ELF-1 (cell line): ENCODE measurements at regions not wholly inside any gene's neighbourhood (a gene's known extent, or its start where the extent isn't known, plus 50 kb on each side); places are given as distances from the start of the nearest gene placed in this dataset.

Experiments
- DNase-seq: peaks from one replicate; pipeline ENCODE4 v3.0.0-alpha.2; 2016; ENCODE audit warnings: low read depth, low spot score

DNA sequence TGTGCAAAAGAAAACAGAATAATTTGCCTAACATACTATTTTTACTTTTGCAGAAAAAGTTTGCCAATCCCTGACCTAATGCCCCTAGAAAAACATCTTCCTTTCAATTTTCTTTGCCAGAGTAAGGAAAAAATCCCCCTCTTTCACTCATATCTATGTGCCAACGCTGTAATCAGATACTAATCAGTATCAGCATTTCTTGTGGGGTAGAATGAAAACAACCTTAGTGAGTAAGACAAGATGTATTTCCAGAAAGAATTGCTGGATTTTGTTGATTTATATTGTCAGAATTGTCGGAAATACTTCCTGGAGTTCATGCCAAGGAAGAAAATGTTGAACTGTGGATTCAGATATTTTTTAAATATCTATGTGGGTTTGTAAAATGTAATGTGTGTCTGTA lies 1893.8 kb downstream of the NCAM2 start:
- no peak for DNase-seq

DNA sequence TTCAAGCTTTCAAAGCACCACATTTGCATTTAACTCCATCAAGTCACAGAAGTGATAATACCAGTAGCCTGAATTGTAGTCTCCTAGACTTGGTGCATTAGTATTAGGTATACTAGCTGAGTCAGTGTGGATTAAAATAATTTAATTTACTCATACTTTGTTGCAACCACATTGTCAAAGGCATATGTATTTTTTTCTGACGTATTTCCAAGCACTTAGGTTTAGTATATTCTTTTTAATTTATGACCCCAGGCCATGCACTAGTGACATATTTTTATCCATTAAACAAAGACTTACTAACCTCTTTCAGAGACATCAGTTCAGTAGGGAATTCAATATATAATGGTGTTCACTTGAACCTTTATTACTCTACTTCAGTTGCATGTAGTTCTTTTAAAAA lies 1894.5 kb downstream of the NCAM2 start:
- DNase-seq, result no peak

DNA sequence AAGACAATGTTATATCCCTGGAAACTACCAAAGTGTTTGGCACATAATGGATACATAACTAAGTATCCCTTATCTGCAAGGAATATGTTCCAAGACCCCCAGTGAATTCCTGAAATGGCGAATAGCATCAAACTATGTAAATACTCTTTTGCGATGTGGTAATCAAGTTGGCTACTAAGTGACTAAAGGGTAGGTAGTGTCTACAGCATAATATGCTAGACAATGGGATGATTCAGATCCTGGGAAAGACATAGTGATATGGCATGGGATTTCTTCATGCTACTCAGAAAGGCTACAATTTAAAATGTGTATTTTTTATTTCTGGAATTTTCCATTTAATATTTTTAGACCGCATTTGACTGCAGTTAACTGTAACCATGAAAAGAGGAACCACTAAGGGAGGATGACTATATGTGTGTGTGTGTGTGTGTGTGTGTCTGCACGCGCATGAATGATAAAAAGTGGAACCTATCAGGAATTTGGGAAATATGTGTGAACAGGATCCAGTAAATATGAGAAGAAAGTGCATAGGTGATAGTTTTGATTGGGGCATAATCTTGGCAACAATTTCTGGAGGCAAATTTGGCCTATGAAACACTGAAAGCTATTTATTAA lies 1899.9 kb downstream of the NCAM2 start:
- DNase-seq, result no peak

DNA sequence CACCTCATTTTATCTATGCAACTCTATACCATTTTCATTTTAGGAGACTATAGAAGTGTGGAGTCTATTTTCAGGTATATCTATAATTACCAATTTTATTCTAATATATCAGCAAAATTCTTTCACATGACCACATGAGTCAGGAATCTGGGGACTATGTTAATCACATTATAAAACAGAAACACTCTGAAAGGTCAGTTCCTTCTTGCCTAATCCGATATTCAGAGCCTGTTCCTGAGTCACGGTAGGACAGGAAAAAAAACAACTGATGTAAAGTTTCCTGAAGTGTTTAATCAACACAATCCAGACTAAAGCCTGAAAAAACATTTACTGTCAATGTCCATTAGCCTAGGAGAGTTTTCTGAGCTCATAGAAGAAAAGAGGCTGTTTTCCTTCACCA lies 1902.3 kb downstream of the NCAM2 start:
- no peak for DNase-seq

DNA sequence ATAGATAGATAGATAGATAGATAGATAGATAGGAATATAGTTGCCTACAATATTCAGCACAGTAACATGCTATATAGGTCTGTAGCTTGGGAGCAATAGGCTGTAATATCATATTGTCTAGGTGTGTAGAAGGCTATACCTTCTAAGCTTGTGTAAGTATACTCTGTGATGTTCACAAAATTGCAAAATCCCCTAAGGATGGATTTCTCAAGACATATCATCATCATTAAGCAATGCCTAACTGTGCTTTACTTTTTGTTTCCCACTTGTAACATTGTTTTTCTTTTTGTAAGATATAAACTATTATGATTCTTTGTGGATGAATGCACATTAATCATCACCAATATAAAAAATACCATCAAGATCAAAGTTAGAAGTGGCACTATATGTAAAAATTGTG lies 1905.6 kb downstream of the NCAM2 start:
- DNase-seq, result no peak

DNA sequence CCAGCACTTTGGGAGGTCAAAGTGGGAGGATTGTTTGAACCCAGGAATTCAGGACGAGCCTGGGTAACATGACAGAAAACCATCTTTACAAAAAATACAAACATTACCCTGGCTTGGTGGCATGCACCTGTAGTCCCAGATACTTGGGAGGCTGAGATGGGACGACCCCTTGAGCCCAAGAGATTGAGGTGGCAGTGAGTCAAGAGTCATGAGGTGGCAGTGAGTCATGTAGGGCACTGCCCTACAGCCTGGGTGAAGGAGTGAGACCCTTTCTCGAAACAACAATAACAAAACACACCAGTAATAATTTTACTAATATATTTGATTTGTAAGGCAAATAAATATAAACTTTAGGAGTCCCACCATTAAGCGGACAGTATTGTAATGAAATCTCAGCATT lies 1906.2 kb downstream of the NCAM2 start:
- no peak for DNase-seq

DNA sequence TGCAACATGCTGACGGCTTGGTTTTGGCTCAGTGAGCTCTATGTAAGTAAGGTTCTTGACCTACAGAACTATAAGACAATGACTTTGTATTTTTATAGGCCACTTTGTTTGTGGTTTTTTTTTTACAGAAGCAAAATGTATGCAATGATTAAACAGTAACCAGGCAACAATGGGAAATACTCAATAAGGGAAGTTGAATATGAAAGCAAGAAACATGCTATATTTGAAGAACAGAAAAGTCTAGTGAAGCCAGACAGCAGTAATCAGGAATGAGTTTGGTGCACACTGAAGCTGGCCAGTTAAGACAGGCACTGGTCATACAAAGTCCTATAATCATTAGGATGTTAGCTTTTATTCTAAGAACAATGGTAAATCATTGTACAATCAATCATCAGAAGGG lies 1926.8 kb downstream of the NCAM2 start:
- no peak for DNase-seq

DNA sequence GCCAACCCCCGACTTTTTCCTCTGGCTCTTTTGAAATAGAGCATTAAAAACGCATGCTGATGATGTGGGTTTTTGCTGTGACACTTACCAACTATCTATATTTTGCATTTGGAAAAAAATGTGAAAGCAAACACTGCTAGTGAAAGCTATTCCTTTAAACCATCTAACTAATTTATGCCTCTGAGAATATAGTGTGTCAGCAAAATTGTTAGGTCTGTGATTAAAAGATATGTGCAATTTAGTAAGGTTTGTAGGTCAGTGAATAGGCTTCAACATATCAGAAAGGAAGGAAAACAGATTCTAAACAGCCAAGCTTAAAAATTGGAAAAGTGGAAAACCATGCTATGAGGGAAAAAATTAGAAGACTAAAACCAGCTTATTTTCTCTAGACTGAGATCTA lies 1929.3 kb downstream of the NCAM2 start:
- no peak for DNase-seq

DNA sequence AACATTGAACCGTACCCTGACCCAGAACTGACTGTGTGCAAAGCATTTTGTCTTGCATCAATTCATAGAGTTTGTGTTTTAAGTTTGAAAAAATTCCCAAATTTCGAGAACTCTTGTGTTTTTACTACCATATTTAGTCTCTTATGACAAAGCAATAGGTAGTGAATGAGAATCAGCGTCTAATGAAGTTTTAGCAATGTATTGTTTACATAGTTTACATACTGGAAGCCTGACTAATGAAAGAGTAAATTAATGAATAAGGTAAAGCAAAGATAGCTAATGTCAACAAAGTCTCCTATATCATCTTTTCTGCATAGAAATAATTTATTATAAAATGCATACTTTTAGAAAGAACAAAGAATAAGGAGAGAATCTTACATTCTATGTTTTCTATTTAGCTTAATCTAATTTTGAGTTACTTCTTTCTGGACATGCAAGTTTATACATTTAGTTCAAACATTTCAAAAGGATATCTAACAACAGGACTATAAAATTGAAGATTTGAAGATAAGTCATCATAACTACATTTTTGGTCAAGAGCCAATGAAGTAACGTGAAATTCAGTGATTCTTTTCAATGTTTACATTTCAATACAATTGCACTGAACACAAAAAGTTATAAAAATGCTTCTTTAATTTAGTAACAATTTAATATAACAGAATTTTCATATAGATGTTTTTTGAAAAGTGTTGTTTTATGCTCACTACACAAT lies 1943.7 kb downstream of the NCAM2 start:
- DNase-seq, result no peak

DNA sequence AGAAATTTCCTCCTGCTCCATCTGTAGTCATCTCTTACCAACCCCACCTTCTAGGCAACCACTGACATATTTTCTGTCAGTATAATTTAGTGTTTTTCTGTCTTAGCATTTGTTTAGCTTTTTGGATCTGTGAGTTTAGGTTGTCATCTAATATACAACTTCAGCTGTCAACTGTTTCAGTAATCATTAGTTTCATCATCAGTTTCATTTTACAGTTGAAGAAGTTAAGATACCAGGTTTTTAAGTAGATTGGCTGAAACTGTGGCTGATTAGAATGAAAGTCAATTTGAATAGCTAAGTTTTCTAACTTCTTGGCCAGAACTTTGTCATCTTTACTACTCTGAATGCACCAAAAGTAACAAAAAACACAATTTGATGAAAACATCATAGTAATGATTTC lies 1957.3 kb downstream of the NCAM2 start:
- DNase-seq, result no peak

DNA sequence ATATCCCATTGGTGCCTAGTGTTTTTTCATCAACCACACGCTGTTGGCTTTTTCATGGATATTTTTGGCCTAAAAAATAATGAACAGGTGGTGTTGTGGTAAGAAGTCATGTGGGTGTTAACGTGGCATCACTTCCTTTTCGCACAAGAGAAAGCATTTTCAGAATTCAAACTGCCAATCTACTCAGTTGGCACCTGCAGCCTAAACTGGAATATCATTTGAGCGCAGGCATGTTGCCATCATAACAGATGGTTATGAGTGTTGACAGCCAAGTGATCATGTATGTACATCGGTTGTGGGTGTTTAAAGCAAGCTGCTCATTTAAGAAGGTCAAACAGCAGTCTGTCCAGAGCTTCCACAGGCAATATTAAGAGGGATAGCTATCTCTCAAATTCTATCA lies 1963.0 kb downstream of the NCAM2 start:
- DNase-seq, result no peak

DNA sequence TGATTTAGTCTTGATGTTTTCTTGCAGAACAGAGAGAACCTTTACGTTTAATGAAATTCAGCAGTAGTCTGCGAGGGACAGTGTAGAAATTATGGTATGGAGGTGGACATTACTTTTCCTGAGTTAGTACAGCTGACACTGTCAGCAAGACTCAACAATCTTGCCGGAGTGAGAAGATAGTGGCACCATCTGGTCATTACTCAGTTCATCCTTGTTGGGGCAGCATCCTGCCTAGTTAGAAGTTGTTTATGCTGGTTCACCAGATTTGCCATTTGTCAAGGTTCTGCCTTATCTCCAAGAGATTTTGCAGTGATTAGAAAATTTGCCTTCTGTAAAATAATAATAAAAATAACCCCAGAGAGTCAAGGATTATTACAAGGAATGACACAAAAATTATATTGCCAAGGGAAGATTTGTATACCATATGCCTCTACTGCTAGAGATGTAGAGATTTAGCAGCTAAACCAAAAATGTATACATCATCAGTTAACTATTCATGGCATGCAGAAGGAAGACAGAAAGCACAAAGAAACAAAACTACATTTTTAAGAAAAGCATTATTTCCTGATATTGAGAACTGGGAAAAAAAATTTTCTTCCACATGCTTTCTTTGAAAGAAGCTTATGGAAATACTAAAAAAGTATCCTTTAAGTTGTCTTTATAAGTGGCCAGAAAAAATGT lies 1967.4 kb downstream of the NCAM2 start:
- DNase-seq, result no peak

DNA sequence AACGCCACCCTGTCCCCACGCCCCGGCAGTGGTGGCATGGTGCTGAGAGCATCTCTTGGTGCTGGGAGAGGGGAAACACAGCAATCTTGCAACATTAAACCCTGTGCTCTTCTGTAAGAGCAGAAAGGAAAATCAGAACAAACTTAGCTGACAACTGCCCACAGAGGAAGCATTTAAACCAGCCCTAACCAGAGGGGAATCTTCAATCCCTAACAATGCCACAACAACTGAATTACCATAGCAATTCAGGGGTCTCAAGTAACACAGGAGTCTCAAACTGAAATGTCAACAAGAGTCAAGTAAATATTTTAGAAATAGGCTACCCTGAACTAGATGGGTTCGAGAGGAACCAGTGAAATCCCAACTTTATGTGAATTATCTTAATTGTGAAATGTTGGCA lies 1983.6 kb downstream of the NCAM2 start:
- no peak for DNase-seq

DNA sequence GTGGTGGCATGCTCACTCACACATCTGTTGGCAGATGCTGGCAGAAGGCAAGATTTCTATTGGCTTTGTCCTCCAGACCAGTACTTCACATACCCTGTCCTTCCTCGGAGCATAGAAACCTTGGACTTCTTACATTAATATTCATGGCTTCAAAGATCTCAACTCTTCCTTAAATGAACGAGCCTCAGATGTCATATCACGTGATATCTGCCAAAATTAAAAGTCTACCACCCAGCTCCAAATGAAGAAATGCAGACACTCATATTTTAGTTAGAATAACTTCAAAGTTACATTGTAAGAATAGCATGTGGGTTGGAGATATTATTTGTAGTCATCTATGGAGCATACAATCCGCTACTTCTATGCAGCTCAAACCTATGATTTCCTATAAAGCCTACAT lies 1994.9 kb downstream of the NCAM2 start:
- no peak for DNase-seq

DNA sequence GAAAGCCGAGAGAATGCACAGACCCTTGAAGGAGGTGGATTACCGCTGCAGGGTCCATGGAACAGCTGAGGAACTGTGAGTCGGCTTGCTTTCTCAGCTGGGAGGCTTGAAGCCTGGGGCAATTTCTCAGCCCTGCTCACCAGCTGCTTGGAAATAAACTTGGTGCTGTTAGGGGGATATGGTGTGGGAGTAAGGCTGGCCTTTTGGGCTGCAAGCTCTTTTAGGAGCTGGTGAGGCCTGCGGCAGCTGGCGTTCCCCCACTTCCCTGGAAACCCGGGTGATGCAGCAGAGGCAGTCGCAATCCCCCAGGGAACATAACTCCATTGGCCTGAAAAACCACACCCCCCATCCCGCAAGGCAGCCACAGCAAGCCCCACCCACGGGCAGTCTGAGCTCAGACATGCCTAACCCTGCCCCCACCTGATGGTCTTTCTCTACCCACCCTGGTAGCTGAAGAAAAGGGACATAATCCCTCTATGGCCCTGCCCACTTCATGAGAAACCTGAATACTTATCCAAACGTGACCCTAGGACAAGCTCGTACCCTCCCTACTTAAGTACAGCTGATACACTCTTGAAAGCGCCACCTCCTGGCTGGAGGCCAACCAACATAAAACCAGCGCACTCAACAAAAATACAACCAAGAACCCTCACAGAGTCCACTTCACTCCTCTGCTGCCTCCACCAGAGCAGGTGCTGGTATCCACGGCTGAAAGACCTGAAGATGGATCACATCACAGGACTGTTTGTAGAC lies 1995.8 kb downstream of the NCAM2 start:
- no peak for DNase-seq

DNA sequence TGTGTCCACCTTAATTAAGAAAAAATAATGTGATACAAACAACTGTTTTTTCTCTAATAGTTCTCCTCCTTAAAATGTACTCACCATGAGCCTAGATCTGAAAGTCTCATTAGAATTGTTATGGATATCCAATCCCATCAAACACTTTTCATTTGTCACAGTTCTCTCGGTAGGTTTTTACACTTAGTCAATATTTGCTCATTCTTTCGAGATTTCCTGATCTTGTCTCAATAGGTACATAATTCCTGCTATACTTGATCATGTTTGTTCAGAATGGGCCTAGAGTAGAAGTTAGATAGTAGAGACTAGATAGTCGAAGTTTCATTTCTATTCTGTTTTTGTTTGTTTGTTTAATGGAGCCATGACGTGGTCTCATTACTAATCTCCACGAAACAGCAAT lies 2005.7 kb downstream of the NCAM2 start:
- no peak for DNase-seq

DNA sequence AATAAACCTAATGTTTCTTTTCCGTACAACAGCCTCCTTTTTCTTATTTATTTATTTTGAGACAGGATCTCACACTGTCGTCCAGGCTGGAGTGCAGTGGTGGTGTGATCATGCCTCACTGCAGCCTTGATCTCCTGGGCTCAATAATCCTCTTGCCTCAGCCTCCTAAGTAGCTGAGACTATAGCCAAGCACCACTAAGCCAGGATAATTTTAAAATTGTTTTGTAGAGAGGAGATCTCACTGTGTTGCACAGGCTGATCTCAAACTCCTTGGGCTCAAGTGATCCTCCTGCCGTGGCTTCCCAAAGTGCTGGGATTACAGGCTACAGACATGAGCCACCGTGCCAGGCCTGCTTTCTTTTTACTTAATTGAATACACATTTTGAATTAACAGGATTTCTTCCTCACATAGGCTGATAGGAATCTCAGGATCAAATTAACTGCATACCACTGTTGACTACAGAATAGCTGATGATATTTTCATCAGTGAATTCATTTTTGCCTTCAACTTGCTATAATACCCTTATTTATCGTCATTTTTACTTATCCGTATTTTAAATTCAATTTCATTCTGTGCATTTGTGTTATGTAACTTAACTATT lies 2010.5 kb downstream of the NCAM2 start:
- no peak for DNase-seq

DNA sequence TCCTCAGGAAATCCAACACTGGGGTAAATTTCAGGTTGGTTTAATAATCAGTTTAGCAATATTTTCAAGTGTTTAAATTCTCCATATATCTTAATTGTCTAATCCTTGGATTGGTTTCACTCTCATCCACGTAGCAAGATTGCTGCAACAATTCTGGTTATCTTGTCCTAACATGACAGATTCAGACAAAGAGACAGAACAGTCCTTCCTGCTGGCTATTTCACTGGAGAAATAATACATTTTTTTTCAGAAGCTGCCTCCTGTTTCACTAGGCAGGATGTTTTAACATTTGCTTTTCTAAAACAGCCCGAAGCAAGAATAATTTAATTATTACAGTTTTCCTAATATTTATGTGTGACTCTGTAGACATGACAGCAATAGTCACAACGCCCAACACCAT lies 2011.2 kb downstream of the NCAM2 start:
- DNase-seq, result no peak

DNA sequence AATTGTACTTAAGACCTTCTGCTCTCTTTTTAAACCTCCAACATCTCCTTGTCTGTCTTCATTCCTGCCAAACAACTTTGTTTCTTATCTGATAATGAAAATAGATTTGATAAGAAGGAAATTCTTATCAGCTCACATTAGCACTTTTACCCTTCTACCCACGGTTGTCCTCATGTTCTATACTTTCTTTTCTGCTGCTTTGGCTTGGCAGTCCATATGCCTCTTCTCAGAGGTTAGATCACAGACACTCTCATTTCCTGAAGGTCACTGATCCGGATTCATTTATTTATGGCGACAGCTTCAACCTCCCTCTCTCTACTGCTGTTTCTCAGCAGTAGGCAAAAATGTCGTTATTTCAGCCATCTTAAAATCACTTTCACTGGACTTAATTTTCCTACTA lies 2015.8 kb downstream of the NCAM2 start:
- no peak for DNase-seq

DNA sequence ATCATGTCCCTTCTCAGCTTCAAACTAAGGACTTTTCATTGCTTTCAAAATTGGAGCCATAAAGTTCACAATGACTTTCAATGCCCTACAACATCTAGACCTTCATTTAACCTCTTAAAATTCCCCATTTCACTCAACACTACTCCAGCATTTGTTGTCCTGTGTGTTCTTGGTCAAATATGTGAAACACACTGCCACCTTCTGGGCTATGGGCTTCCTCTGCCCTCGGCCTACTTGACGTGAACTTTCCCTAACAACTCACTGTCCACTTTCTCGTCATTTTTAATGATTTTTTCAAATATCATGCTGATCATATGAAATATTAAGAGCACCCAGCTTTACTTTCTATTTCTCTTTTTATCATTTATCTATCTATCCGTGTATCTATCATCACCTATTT lies 2018.4 kb downstream of the NCAM2 start:
- no peak for DNase-seq

DNA sequence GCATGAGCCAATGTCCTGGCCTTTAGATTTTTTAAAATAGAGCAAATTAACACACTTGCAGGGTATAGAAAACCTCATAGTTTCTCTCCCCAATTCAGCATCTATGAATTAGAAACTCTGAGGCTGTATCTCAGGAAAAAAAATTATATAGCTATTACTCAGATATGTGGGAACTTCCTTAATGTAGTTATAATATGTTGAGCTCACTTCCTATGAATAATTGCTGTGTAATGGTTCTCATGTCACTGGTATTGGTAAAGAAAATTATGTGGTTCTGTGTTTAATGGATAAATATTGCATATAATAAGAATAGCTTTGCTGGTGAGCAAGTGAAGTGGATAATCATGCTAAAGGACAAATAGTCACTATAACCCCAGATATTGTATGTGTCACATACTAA lies 2019.8 kb downstream of the NCAM2 start:
- no peak for DNase-seq

DNA sequence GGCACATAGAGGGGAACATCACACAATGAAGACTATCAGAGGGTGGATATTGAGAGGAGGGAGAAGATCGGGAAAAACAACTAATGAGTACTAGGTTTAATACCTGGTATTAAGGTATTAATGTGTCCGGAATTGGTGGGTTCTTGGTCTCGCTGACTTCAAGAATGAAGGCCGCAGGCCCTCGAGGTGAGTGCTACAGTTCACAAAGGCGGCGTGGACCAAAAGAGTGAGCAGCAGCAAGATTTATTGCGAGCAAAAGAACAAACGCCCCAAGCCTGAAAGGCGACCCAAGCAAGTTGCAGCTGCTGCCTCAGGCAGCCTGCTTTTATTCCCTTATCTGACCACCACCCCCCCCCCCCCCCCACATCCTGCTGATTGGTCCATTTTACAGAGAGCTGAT lies 2022.8 kb downstream of the NCAM2 start:
- no peak for DNase-seq
